Activated B cell treated with CpG ODN at 0.5 μM for 24 hours (primary cell): ENCODE measurements at regions not wholly inside any gene's neighbourhood (a gene's known extent, or its start where the extent isn't known, plus 50 kb on each side); places are given as distances from the start of the nearest gene placed in this dataset.

Source experiments
- ATAC-seq: fragments of 200-7000 bp; cut with Tn5 transposase; one replicate; pipeline ENCODE4 v1.10.0; 2021; ENCODE audit warnings: low read depth, mild to moderate bottlenecking, moderate library complexity
- CTCF ChIA-PET: fragments of 350-600 bp; sonication (Branson Sonifier 250); formaldehyde crosslinking; loops from one replicate; lab custom pipeline; 2021; ENCODE audit warnings: antibody characterized with exemption; lab: Charles Lee
- POLR2A ChIA-PET: fragments of 350-600 bp; sonication (Branson Sonifier 250); formaldehyde crosslinking; loops from one replicate; lab custom pipeline; 2021; ENCODE audit warnings: antibody characterized with exemption; lab: Charles Lee
- DNase-seq: peaks from one replicate; pipeline ENCODE4 v3.0.0; 2022
- H3K27ac Mint-ChIP-seq: one replicate; pipeline ENCODE4 v1.8.0; 2020; ENCODE audit warnings: mixed read lengths
- H3K27me3 Mint-ChIP-seq: one replicate; pipeline ENCODE4 v1.8.0; 2021; ENCODE audit warnings: mixed read lengths
- H3K36me3 Mint-ChIP-seq: one replicate; pipeline ENCODE4 v1.8.0; 2021; ENCODE audit warnings: low read depth, mixed read lengths
- H3K4me1 Mint-ChIP-seq: one replicate; pipeline ENCODE4 v1.8.0; 2021; ENCODE audit warnings: mixed read lengths
- H3K4me3 Mint-ChIP-seq: one replicate; pipeline ENCODE4 v1.8.0; 2020; ENCODE audit warnings: mild to moderate bottlenecking, mixed read lengths
- H3K9me3 Mint-ChIP-seq: one replicate; pipeline ENCODE4 v1.8.0; 2020; ENCODE audit warnings: mixed read lengths
- CTCF ChIP-seq: fragments of 200-600 bp; IDR thresholded peaks from one replicate; pipeline ENCODE4 v1.8.0; 2022; ENCODE audit warnings: antibody characterized with exemption, mild to moderate bottlenecking
- intact Hi-C: fragments of 100-400 bp; cut with micrococcal nuclease; formaldehyde crosslinking; loops from one replicate; pipeline ENCODE4 v1.15.1; 2024

GRCh38 chr14:65187421-65188049, 85.2 kb upstream of the MAX start:
- Mint-ChIP-seq H3K36me3 (peaks cover 1% of the 10 kb centered on the region), H3K4me1 (peaks cover 14% of the 10 kb centered on the region), H3K27me3 (no peaks in the 10 kb centered on the region), H3K27ac (no peak overlapping the region), H3K4me3 (no peak overlapping the region), H3K9me3 (peaks cover 6% of the 10 kb centered on the region)
- POLR2A ChIA-PET: interaction anchor here (1.5 to 8.6 kb wide), 3 partner anchors 7 to 19 kb away, joined by 5 to 110 read pairs (median 15); no protein-coding TSS in a partner anchor
- intact Hi-C loops: no loop called here
- no peak for TF ChIP-seq CTCF
- ATAC-seq (no peak), DNase-seq (no peak)
- CTCF ChIA-PET: interaction anchor here (0.9 kb wide), 1 partner anchor 18 kb away, joined by 3 read pairs; no protein-coding TSS in a partner anchor

GRCh38 chr14:65190312-65190711, 88.0 kb upstream of the MAX start:
- Mint-ChIP-seq H3K36me3 (no peaks in the 10 kb centered on the region), H3K4me3 (no peak overlapping the region), H3K4me1 (peaks cover 36% of the 10 kb centered on the region), H3K27me3 (no peaks in the 10 kb centered on the region), H3K27ac (no peak overlapping the region), H3K9me3 (no peaks in the 10 kb centered on the region)
- ChIA-PET CTCF (no interaction called here), POLR2A (interaction anchor here (1.9 kb wide), 1 partner anchor 10 kb away, joined by 5 read pairs; no protein-coding TSS in a partner anchor)
- no peak for ATAC-seq
- TF ChIP-seq CTCF: no peak
- intact Hi-C loops: no loop called here
- DNase-seq: no peak

GRCh38 chr14:65191716-65192115, 89.4 kb upstream of the MAX start:
- no peak for TF ChIP-seq CTCF
- H3K27me3 Mint-ChIP-seq: no peaks in the 10 kb centered on the region
- CTCF ChIA-PET: no interaction called here
- DNase-seq (no peak), ATAC-seq (no peak)
- no peaks in the 10 kb centered on the region for H3K9me3 Mint-ChIP-seq
- intact Hi-C loops: no loop called here
- no peak overlapping the region for H3K4me3 Mint-ChIP-seq
- H3K4me1 Mint-ChIP-seq: peaks cover 43% of the 10 kb centered on the region
- no peak overlapping the region for H3K27ac Mint-ChIP-seq
- POLR2A ChIA-PET: interaction anchor here (1.3 to 1.9 kb wide), 3 partner anchors 11 to 14 kb away, joined by 3 to 5 read pairs (median 4); no protein-coding TSS in a partner anchor
- no peaks in the 10 kb centered on the region for H3K36me3 Mint-ChIP-seq

GRCh38 chr14:65192686-65193085, 90.4 kb upstream of the MAX start:
- no peak for TF ChIP-seq CTCF
- Mint-ChIP-seq H3K36me3 (no peaks in the 10 kb centered on the region), H3K27me3 (no peaks in the 10 kb centered on the region), H3K9me3 (no peaks in the 10 kb centered on the region), H3K4me3 (no peak overlapping the region), H3K27ac (no peak overlapping the region), H3K4me1 (peaks cover 41% of the 10 kb centered on the region)
- CTCF ChIA-PET: no interaction called here
- intact Hi-C loops: no loop called here
- ATAC-seq: no peak
- DNase-seq: no peak
- POLR2A ChIA-PET: interaction anchor here (1.3 to 1.4 kb wide), 2 partner anchors 13 kb away, joined by 3 to 4 read pairs; no protein-coding TSS in a partner anchor

- Mint-ChIP-seq H3K27me3 (no peaks in the 10 kb centered on the region), H3K36me3 (no peaks in the 10 kb centered on the region), H3K4me1 (peaks cover 49% of the 10 kb centered on the region), H3K27ac (no peak overlapping the region), H3K4me3 (no peak overlapping the region), H3K9me3 (no peaks in the 10 kb centered on the region)
- ChIA-PET POLR2A (interaction anchor here (1.2 to 3.2 kb wide), 6 partner anchors 8 to 93 kb away, joined by 3 to 73 read pairs (median 8); no protein-coding TSS in a partner anchor), CTCF (interaction anchor here (1.0 kb wide), 1 partner anchor 11 kb away, joined by 3 read pairs; no protein-coding TSS in a partner anchor)
- TF ChIP-seq CTCF: no peak
- DNase-seq (no peak), ATAC-seq (no peak)
- intact Hi-C loops: no loop called here
Measured at GRCh38 chr14:65193916-65194590, 91.7 kb upstream of the MAX start.
